ENCODE measurements at regions not wholly inside any gene's neighbourhood (a gene's known extent, or its start where the extent isn't known, plus 50 kb on each side); places are given as distances from the start of the nearest gene placed in this dataset.

GRCh38 chr6:122007339-122007738, 392.1 kb upstream of the HSF2 start:
- TF ChIP-seq CTCF (conservative IDR thresholded peaks at IDR 0.05 in 1 of 2, IDR thresholded peaks at IDR 0.05 in 1 of 2; ENCODE audit: extremely low read depth in 1 of 2, insufficient read depth in 1 of 2, low read depth in 1 of 2, low read length in 2 of 2) = no peak
- TF ChIP-seq EZH2 (IDR thresholded peaks at IDR 0.05; ENCODE audit: borderline replicate concordance, low read length) = no peak
